ENCODE measurements at regions not wholly inside any gene's neighbourhood (a gene's known extent, or its start where the extent isn't known, plus 50 kb on each side); places are given as distances from the start of the nearest gene placed in this dataset.

DNA sequence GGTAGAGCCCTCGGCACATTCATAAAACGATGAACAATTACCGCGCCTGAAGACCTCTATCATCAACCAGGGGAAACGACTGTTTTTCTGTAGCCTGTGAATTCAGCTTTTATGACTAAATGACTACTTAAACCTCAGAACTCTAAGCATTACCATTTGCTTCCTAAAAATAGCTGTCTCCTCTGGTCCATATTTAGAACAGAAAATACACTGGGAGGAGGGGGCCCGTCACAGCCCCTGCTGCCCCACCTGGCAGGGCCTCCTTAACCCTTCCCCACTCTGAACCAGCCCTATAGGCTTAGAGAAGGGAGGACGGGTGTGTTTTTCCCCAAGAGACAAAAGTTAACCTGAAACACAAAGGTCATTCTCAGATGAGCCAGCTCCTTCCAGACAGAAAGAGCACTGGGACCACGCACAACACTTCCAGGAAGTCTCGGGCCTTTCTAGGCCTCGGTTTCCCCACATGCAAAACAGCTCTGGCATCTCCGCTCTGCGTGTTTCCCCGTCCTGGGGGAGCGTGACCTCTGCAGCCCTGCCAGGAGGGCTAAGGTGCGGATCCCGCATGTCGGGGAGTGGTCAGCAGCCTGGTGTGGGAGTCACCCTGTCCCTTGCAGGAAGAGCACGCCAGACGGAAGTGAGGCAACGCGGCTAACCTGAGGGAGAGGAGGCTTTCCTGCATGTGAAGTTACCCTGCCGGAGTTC, 193.9 kb downstream of the DLL1 start:
- no peak for DNase-seq (ENCODE audit: low spot score)
- ChIA-PET POLR2A (ENCODE audit: low non-redundant PET) (no interaction called here), CTCF (no interaction called here)
- TF ChIP-seq, protein P1, sequence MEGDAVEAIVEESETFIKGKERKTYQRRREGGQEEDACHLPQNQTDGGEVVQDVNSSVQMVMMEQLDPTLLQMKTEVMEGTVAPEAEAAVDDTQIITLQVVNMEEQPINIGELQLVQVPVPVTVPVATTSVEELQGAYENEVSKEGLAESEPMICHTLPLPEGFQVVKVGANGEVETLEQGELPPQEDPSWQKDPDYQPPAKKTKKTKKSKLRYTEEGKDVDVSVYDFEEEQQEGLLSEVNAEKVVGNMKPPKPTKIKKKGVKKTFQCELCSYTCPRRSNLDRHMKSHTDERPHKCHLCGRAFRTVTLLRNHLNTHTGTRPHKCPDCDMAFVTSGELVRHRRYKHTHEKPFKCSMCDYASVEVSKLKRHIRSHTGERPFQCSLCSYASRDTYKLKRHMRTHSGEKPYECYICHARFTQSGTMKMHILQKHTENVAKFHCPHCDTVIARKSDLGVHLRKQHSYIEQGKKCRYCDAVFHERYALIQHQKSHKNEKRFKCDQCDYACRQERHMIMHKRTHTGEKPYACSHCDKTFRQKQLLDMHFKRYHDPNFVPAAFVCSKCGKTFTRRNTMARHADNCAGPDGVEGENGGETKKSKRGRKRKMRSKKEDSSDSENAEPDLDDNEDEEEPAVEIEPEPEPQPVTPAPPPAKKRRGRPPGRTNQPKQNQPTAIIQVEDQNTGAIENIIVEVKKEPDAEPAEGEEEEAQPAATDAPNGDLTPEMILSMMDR (conservative IDR thresholded peaks at IDR 0.05; ENCODE audit: low read depth): no peak
- H3K27ac ChIP-seq: no peak overlapping the region

DNA sequence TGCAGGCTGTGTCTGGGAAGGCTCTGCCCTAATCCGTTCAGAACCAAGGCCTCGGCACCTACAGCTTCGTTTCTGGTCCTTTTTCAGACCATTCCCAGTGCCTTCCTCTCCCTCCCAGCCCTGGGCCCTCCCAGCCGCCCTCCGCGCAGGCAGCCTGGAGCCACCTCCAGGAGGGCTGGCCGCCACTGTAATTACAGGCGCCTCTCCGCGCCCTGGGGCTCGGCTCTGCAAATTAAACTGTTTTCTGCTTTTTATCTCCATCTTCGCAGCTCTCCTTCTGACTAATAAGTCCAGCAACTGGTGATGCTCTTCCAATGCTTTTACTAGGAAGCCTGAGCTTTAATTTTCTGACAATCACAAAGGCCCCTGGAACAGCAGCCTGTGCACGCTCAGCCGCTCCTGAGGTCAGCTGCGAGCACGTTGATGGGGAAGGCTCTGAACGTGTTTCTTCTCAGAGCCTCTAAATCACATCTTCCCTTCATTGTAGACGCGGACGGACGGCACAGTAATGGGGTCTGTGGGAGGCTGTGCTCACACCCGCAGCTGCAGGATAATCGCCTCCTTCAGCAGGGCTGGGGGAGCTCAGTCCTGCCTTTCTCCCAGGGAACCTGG, 194.6 kb downstream of the DLL1 start:
- CTCF ChIA-PET: no interaction called here
- no peak overlapping the region for H3K27ac ChIP-seq
- TF ChIP-seq, protein P1 (conservative IDR thresholded peaks at IDR 0.05; ENCODE audit: low read depth): no peak
- DNase-seq (ENCODE audit: low spot score): no peak
- POLR2A ChIA-PET (ENCODE audit: low non-redundant PET): interaction anchor here (0.6 kb wide), 1 partner anchor 471 kb away, joined by 8 read pairs; no protein-coding TSS in a partner anchor

DNA sequence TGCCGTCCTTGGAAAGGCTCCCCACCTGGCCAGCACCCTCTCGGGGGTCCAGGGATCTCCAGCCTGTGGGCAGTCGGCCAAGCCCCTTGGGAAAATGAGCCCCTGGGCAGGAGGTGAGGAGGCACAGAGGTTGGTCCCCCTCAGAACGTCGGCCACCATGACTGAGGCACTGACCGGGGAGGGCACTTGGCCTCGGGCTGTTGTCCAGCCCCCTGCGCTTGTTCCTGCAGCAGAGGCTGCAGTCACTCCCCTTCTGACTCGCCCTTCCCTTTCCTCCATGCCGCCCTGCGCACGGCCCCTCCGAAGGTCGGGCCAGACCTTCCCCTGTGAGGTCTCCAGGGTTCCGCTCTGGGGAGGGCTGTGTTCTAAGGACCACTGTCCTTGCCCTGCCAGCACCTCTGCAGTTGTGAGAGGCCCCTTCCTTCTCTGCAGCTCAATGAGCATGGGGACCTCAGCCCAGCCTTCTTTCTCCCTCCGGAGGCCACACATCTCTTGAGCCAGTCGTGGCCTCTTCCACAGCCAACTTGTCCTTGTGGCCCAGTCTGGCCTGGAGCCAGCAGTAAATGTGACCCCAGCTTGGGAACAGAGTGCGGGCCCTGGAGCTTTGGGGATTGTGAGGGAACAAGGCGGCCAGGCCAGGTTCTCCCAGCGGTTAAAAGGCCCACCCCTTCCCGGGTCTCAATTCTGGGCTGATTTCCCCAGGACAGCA, 195.5 kb downstream of the DLL1 start:
- POLR2A ChIA-PET (ENCODE audit: low non-redundant PET): no interaction called here
- CTCF ChIA-PET: no interaction called here
- TF ChIP-seq, protein P1 (conservative IDR thresholded peaks at IDR 0.05; ENCODE audit: low read depth): no peak
- no peak overlapping the region for H3K27ac ChIP-seq
- DNase-seq (ENCODE audit: low spot score): no peak

DNA sequence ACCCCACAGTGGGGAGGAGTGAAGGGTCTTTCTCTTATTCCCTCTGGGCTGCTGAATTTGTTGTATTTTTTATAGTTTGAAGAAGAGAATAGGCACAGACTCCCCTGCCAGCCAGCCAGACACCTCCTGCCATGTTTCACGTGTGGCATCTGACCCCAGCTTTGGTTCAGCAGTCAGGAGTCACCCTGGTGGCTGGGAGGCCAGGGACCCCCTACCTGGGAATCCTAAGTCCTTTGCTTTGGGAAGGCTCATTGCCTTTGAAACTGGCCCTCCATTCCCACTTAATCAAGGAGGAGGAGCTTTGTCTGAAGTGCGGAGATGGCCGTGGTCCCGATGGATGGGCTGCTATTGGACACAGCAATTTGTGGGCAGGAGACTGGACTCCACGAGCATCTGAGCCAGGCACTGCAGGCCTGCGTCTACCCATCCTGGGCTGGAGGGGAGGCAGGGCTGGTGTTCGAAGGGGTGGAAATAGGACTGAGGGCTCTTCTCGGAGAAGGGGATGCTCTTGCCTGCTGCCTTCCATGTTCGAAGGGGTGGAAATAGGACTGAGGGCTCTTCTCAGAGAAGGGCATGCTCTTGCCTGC, 196.1 kb downstream of the DLL1 start:
- CTCF ChIA-PET: no interaction called here
- DNase-seq (ENCODE audit: low spot score): no peak
- POLR2A ChIA-PET (ENCODE audit: low non-redundant PET): no interaction called here
- TF ChIP-seq, protein P1 (conservative IDR thresholded peaks at IDR 0.05; ENCODE audit: low read depth): no peak
- H3K27ac ChIP-seq: no peak overlapping the region

DNA sequence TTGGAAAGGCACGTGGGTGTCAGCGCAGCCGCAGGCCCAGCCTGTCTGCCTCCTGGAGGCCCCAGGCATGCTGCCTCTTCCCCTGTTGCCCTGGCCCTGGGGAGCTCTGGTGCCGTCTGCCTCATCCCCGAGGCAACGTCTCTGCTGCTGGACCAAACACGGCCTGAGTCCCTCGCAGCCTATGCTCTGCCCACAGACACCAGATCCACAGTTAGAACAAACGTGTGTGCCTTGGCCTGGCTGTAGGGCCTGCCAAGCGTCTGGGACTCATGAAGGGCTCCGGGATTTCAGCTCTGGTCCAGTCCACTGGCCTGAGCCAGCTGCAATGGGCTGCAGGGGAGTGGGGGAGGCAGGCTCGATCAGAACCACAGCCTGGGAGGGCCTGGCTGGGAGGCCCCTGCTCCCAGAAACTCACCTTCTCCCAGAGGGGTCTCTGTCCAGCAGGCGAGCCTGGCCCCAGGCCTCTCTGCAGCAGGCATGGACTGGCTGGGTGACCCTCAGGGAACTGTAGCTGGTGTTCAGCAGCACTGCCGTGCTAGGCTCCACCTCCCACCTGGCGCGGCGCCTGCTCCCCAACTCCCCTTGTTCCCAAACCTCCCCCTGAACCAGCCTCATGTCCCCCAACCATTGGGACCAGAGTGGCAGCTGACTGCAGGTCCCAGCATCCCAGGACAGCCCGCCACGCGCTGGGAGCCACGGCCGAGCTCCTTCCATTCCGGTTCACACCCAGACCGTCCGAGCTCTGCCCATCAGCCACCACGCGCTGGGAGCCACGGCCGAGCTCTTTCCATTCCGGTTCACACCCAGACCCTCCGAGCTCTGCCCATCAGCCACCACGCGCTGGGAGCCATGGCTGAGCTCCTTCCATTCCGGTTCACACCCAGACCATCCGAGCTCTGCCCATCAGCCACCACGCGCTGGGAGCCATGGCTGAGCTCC, 197.0 kb downstream of the DLL1 start:
- DNase-seq (ENCODE audit: low spot score): no peak
- CTCF ChIA-PET: no interaction called here
- POLR2A ChIA-PET (ENCODE audit: low non-redundant PET): interaction anchor here (0.6 kb wide), 1 partner anchor 11 kb away, joined by 3 read pairs; no protein-coding TSS in a partner anchor
- no peak overlapping the region for H3K27ac ChIP-seq
- TF ChIP-seq, protein P1 (conservative IDR thresholded peaks at IDR 0.05; ENCODE audit: low read depth): no peak

Data from RWPE1 (cell line).